ENCODE measurements at regions not wholly inside any gene's neighbourhood (a gene's known extent, or its start where the extent isn't known, plus 50 kb on each side); places are given as distances from the start of the nearest gene placed in this dataset.

DNA sequence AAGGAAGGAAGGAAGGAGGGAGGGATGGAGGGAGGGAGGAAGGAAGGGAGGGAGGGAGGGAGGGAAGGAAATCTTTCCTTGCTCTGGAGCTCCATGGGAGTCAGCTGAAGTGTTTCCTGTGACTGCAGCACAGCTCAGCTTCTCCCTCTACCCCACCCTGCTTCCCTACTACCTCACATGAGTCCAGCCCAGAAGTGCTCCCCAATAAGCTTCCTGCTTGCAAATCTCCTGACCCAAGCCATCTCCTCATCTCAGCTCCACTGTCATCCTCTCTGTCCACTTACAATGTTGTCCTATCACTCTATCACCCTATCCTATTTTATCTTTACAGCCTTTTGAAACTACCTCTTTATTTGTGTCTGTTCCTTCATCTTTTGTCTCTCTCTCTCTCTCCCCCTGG is 52.9 kb upstream of the SSBP3 start:
- TF ChIP-seq, protein P1, sequence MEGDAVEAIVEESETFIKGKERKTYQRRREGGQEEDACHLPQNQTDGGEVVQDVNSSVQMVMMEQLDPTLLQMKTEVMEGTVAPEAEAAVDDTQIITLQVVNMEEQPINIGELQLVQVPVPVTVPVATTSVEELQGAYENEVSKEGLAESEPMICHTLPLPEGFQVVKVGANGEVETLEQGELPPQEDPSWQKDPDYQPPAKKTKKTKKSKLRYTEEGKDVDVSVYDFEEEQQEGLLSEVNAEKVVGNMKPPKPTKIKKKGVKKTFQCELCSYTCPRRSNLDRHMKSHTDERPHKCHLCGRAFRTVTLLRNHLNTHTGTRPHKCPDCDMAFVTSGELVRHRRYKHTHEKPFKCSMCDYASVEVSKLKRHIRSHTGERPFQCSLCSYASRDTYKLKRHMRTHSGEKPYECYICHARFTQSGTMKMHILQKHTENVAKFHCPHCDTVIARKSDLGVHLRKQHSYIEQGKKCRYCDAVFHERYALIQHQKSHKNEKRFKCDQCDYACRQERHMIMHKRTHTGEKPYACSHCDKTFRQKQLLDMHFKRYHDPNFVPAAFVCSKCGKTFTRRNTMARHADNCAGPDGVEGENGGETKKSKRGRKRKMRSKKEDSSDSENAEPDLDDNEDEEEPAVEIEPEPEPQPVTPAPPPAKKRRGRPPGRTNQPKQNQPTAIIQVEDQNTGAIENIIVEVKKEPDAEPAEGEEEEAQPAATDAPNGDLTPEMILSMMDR (IDR thresholded peaks at IDR 0.05): no peak
- TF ChIP-seq POLR2AphosphoS5 (IDR thresholded peaks at IDR 0.05; ENCODE audit: low read depth, low read length): no peak

Measured in Panc1 (cell line).